NOMO-1 (cell line): ENCODE measurements at regions not wholly inside any gene's neighbourhood (a gene's known extent, or its start where the extent isn't known, plus 50 kb on each side); places are given as distances from the start of the nearest gene placed in this dataset.

ENCODE experiments used
- DNase-seq, 2 experiments: peaks; one replicate each; lab custom pipeline; 2025; ENCODE audit not compliant: unreplicated experiment in 2 of 2; lab: John Stamatoyannopoulos, UW

GRCh38 chr17:71699907-71700306 is 420.9 kb upstream of the SOX9 start:
- no peak for DNase-seq

GRCh38 chr17:71703701-71704100 is 417.1 kb upstream of the SOX9 start:
- no peak for DNase-seq

- no peak for DNase-seq
Measured at GRCh38 chr17:71709271-71709890, 411.4 kb upstream of the SOX9 start.

GRCh38 chr17:71709946-71710345 is 410.9 kb upstream of the SOX9 start:
- no peak for DNase-seq

- DNase-seq = no peak
Measured at GRCh38 chr17:71710816-71711215, 410.0 kb upstream of the SOX9 start.

- DNase-seq = no peak
Measured at GRCh38 chr17:71713846-71714245, 407.0 kb upstream of the SOX9 start.

GRCh38 chr17:71724339-71724738 is 396.5 kb upstream of the SOX9 start:
- DNase-seq = no peak

- no peak for DNase-seq
Measured at GRCh38 chr17:71725811-71726210, 395.0 kb upstream of the SOX9 start.

GRCh38 chr17:71726341-71726740 is 394.5 kb upstream of the SOX9 start:
- no peak for DNase-seq

- DNase-seq = no peak
Measured at GRCh38 chr17:71727292-71727691, 393.5 kb upstream of the SOX9 start.

- DNase-seq = no peak
Measured at GRCh38 chr17:71727723-71728122, 393.1 kb upstream of the SOX9 start.

GRCh38 chr17:71730871-71731270 is 389.9 kb upstream of the SOX9 start:
- DNase-seq = no peak

GRCh38 chr17:71735893-71736292 is 384.9 kb upstream of the SOX9 start:
- no peak for DNase-seq

- no peak for DNase-seq
Measured at GRCh38 chr17:71740866-71741265, 380.0 kb upstream of the SOX9 start.

GRCh38 chr17:71741836-71742235 is 379.0 kb upstream of the SOX9 start:
- DNase-seq = no peak

- no peak for DNase-seq
Measured at GRCh38 chr17:71748872-71749271, 371.9 kb upstream of the SOX9 start.

GRCh38 chr17:71753070-71753469 is 367.8 kb upstream of the SOX9 start:
- DNase-seq = no peak

GRCh38 chr17:71757156-71757555 is 363.7 kb upstream of the SOX9 start:
- no peak for DNase-seq

- no peak for DNase-seq
Measured at GRCh38 chr17:71757956-71758355, 362.9 kb upstream of the SOX9 start.

- DNase-seq = no peak
Measured at GRCh38 chr17:71759422-71760060, 361.3 kb upstream of the SOX9 start.

- DNase-seq = no peak
Measured at GRCh38 chr17:71760062-71760720, 360.6 kb upstream of the SOX9 start.

GRCh38 chr17:71762526-71762925 is 358.3 kb upstream of the SOX9 start:
- DNase-seq = no peak
